ENCODE measurements at regions not wholly inside any gene's neighbourhood (a gene's known extent, or its start where the extent isn't known, plus 50 kb on each side); places are given as distances from the start of the nearest gene placed in this dataset.

DNA sequence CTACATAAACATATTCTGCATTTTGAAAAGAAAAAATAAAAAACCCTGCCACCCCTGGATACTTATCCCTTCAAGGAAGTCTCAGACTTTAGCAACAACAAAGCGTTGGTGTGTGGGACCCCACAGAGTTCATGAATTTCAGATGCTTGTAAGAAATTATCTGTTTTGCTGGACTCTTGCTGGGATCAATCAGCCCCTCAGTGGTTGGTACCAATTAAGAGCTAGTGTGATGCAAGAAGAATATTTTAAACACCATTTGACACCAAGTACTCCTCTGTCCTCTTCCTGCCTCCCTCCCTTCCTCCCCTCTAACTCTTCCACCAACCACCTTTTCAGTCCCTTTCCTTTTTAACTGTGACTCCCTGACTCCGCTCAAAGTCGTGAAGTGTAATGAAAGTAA, 51.5 kb downstream of the SST start:
- DNase-seq (ENCODE audit: low read depth, low spot score), result peak; percentile 78
- Histone ChIP-seq H3K4me3 (ENCODE audit: insufficient read length, low read depth) (no peak overlapping the region), H3K9me3 (ENCODE audit: insufficient read depth, low read length) (no peaks in the 10 kb centered on the region; the same call in 1 of the 2 replicates)

DNA sequence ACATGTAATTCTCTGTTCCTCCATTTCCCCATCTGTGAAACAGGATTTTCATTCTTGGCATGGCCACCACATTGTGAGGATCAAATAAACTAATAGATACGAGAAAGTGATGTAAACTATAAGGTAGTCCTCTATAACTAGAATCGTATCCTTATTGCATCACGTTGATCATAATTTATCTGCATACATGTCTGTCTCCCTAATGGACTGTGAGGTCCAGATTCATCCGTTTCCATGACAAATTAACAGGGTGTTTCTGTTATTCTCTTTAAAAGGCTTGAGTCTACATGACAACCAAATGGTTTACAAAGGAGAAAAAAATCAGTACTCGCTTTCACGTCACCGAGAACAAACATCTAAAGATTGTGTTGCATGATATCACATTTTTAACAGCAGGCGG, 53.0 kb downstream of the SST start:
- H3K4me1 ChIP-seq (ENCODE audit: insufficient read depth, insufficient read length), result peaks cover 3% of the 10 kb centered on the region
- no peaks in the 10 kb centered on the region; the same call in 1 of the 2 replicates for H3K9me3 ChIP-seq (ENCODE audit: insufficient read depth, low read length)
- H3K9ac ChIP-seq (ENCODE audit: insufficient read length, low read depth), result no peak overlapping the region
- H3K4me3 ChIP-seq (ENCODE audit: insufficient read length, low read depth), result no peak overlapping the region
- H3K27me3 ChIP-seq (ENCODE audit: insufficient read depth, insufficient read length), result peaks cover 30% of the 10 kb centered on the region
- TF ChIP-seq SUZ12 (IDR thresholded peaks at IDR 0.05; ENCODE audit: extremely low read depth, insufficient read depth, insufficient read length) (no peak), YY1 (IDR thresholded peaks at IDR 0.05; ENCODE audit: insufficient read depth, insufficient read length) (no peak), ZNF274 (IDR thresholded peaks at IDR 0.05; ENCODE audit: low read depth, low read length) (no peak)
- no peak for DNase-seq (ENCODE audit: low read depth, low spot score)
- no peaks in the 10 kb centered on the region for H3K36me3 ChIP-seq (ENCODE audit: insufficient read depth, insufficient read length, low read length)

More for the DNA sequence above, 51.5 kb downstream of the SST start:
- Histone ChIP-seq H3K27me3 (ENCODE audit: insufficient read depth, insufficient read length) (peaks cover 37% of the 10 kb centered on the region), H3K36me3 (ENCODE audit: insufficient read depth, insufficient read length, low read length) (no peaks in the 10 kb centered on the region), H3K4me1 (ENCODE audit: insufficient read depth, insufficient read length) (peaks cover 3% of the 10 kb centered on the region), H3K9ac (ENCODE audit: insufficient read length, low read depth) (no peak overlapping the region)
- TF ChIP-seq YY1 (IDR thresholded peaks at IDR 0.05; ENCODE audit: insufficient read depth, insufficient read length) (no peak), SUZ12 (IDR thresholded peaks at IDR 0.05; ENCODE audit: extremely low read depth, insufficient read depth, insufficient read length) (no peak), ZNF274 (IDR thresholded peaks at IDR 0.05; ENCODE audit: low read depth, low read length) (no peak)

DNA sequence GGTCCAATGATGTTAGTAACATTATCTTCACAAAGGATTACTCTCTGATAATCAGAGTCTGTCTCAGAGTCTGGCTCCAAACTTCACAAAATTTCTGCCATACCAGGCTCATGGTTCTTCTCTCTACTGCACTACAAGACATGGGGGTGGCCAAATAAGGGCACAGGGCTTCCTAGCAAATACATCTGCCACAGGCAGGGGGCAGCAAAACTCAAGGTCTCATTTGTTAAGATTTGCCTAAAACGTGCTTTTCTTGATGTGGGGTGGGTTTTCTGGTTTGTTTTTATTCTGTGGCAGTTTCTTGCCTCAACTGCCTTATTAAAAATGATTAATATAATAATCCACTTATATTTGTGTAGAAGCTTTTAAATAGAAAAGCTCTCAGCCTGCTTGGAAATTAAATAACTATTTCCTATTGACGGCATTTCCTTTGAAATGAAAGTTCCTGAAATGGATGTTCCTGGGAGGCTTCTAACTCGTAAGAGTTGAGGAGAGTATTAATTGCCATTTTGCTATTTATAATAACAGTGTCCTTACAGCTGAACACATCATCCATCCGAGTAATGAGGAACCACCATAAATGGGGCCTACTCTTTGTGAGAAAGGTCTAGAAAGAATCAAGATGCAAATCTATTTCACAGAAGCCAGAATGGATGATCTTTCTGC, 53.8 kb downstream of the SST start:
- TF ChIP-seq SUZ12 (IDR thresholded peaks at IDR 0.05; ENCODE audit: extremely low read depth, insufficient read depth, insufficient read length) (no peak), ZNF274 (IDR thresholded peaks at IDR 0.05; ENCODE audit: low read depth, low read length) (no peak), YY1 (IDR thresholded peaks at IDR 0.05; ENCODE audit: insufficient read depth, insufficient read length) (no peak)
- H3K27me3 ChIP-seq (ENCODE audit: insufficient read depth, insufficient read length), result peaks cover 29% of the 10 kb centered on the region
- peaks cover 3% of the 10 kb centered on the region for H3K4me1 ChIP-seq (ENCODE audit: insufficient read depth, insufficient read length)
- no peaks in the 10 kb centered on the region for H3K36me3 ChIP-seq (ENCODE audit: insufficient read depth, insufficient read length, low read length)
- no peaks in the 10 kb centered on the region; the same call in 1 of the 2 replicates for H3K9me3 ChIP-seq (ENCODE audit: insufficient read depth, low read length)
- no peak overlapping the region for H3K9ac ChIP-seq (ENCODE audit: insufficient read length, low read depth)
- no peak overlapping the region for H3K4me3 ChIP-seq (ENCODE audit: insufficient read length, low read depth)
- DNase-seq (ENCODE audit: low read depth, low spot score), result peak; percentile 68

DNA sequence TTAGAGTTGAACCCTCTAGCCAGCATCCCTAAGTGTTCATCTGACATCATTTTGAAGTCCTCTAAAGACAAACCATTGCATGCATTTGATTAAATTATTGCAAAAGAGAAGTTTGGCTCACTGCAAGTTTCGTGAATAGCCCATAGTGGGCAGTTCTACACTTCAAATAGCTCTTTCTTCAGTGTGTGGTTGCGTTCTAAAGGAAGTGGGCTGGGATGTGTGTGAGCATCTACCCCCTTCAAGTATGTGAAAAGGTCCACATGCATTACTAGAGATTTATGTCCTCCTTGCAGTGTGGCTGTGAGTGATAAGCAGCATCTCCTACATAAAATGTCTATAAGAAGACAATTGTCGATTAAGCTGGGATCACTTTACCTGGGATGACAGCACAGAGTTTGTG, 54.6 kb downstream of the SST start:
- H3K4me1 ChIP-seq (ENCODE audit: insufficient read depth, insufficient read length), result peaks cover 3% of the 10 kb centered on the region
- DNase-seq (ENCODE audit: low read depth, low spot score), result no peak
- H3K9me3 ChIP-seq (ENCODE audit: insufficient read depth, low read length), result no peaks in the 10 kb centered on the region; the same call in 1 of the 2 replicates
- no peak overlapping the region for H3K4me3 ChIP-seq (ENCODE audit: insufficient read length, low read depth)
- H3K27me3 ChIP-seq (ENCODE audit: insufficient read depth, insufficient read length), result peaks cover 22% of the 10 kb centered on the region
- no peak overlapping the region for H3K9ac ChIP-seq (ENCODE audit: insufficient read length, low read depth)
- TF ChIP-seq ZNF274 (IDR thresholded peaks at IDR 0.05; ENCODE audit: low read depth, low read length) (no peak), SUZ12 (IDR thresholded peaks at IDR 0.05; ENCODE audit: extremely low read depth, insufficient read depth, insufficient read length) (no peak), YY1 (IDR thresholded peaks at IDR 0.05; ENCODE audit: insufficient read depth, insufficient read length) (no peak)
- no peaks in the 10 kb centered on the region for H3K36me3 ChIP-seq (ENCODE audit: insufficient read depth, insufficient read length, low read length)

DNA sequence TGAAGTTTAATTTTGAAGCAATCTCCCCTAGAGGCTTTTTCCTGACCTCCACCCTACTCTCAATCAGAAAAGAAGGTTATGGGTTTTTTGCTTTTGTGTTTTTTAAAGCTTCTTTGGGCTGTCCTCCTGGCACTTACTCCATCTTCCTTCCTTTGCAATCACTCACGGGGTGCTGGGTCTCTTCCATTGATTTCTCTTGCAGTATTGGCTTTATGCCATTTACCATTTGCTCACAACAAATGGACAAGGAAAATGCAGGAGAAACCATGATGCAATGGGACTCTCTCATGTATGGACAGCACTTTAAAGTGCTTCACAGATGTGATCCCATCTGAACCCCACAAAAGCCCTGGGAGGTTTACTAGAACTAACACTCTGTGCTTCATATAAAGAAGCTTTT, 57.5 kb downstream of the SST start:
- H3K4me3 ChIP-seq (ENCODE audit: insufficient read length, low read depth), result no peak overlapping the region
- peaks cover 9% of the 10 kb centered on the region for H3K27me3 ChIP-seq (ENCODE audit: insufficient read depth, insufficient read length)
- TF ChIP-seq SUZ12 (IDR thresholded peaks at IDR 0.05; ENCODE audit: extremely low read depth, insufficient read depth, insufficient read length) (no peak), YY1 (IDR thresholded peaks at IDR 0.05; ENCODE audit: insufficient read depth, insufficient read length) (no peak), ZNF274 (IDR thresholded peaks at IDR 0.05; ENCODE audit: low read depth, low read length) (no peak)
- no peaks in the 10 kb centered on the region for H3K36me3 ChIP-seq (ENCODE audit: insufficient read depth, insufficient read length, low read length)
- H3K9me3 ChIP-seq (ENCODE audit: insufficient read depth, low read length), result no peaks in the 10 kb centered on the region; the same call in 1 of the 2 replicates
- no peak overlapping the region for H3K9ac ChIP-seq (ENCODE audit: insufficient read length, low read depth)
- DNase-seq (ENCODE audit: low read depth, low spot score), result no peak
- H3K4me1 ChIP-seq (ENCODE audit: insufficient read depth, insufficient read length), result no peaks in the 10 kb centered on the region

DNA sequence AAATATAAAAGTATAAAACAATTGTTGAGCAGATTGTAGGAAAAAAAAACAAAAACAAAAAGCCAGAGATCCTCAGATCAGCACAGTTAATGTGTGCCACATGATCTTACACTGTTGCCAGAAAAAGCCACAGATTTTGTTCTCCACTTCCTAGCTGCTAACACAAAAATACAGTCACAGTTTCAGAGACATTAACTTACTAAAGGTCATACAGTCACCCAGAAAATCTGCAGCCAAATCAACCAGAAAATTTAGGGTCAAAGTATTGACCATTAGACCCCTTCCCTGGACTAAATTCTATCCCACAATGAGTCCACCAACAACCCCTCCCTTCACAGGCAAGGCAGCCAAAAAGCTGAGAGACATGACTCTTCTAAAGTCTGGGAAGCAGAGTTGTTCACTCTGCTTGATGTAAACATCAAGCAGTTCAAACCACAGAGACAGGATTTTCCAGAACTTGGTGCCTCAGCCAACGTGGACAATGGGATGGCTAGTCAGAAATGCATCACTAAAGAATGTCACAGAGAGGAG, 59.1 kb downstream of the SST start:
- Histone ChIP-seq H3K27me3 (ENCODE audit: insufficient read depth, insufficient read length) (no peaks in the 10 kb centered on the region), H3K9ac (ENCODE audit: insufficient read length, low read depth) (no peak overlapping the region), H3K4me3 (ENCODE audit: insufficient read length, low read depth) (no peak overlapping the region), H3K9me3 (ENCODE audit: insufficient read depth, low read length) (no peaks in the 10 kb centered on the region; the same call in 1 of the 2 replicates), H3K36me3 (ENCODE audit: insufficient read depth, insufficient read length, low read length) (no peaks in the 10 kb centered on the region), H3K4me1 (ENCODE audit: insufficient read depth, insufficient read length) (no peaks in the 10 kb centered on the region)
- no peak for DNase-seq (ENCODE audit: low read depth, low spot score)
- TF ChIP-seq SUZ12 (IDR thresholded peaks at IDR 0.05; ENCODE audit: extremely low read depth, insufficient read depth, insufficient read length) (no peak), YY1 (IDR thresholded peaks at IDR 0.05; ENCODE audit: insufficient read depth, insufficient read length) (no peak), ZNF274 (IDR thresholded peaks at IDR 0.05; ENCODE audit: low read depth, low read length) (no peak)

DNA sequence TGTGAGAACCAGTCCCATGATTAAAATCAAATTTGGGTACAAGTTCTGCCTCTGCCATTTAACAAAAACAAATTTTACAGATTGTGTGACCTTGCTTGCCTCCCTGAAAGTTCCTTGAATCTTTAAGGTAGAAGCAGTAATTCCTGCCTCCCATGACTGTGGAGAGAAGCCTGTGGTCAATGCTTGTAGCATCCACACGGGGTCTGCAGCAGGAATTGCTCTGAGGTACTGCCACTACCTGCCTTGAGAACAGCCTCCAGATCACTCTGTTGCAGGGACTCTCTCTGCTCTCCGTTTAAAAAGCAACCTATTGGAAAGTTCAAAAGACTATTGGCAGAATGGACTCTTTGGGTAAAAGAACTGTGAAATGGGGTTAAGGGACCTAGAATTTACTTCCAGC, 75.9 kb downstream of the SST start:
- no peak for TF ChIP-seq YY1 (IDR thresholded peaks at IDR 0.05; ENCODE audit: insufficient read depth, insufficient read length)
- no peak for TF ChIP-seq SUZ12 (IDR thresholded peaks at IDR 0.05; ENCODE audit: extremely low read depth, insufficient read depth, insufficient read length)
- TF ChIP-seq ZNF274 (IDR thresholded peaks at IDR 0.05; ENCODE audit: low read depth, low read length), result no peak
- DNase-seq (ENCODE audit: low read depth, low spot score), result no peak
- Histone ChIP-seq H3K4me1 (ENCODE audit: insufficient read depth, insufficient read length) (no peaks in the 10 kb centered on the region), H3K36me3 (ENCODE audit: insufficient read depth, insufficient read length, low read length) (no peaks in the 10 kb centered on the region), H3K9me3 (ENCODE audit: insufficient read depth, low read length) (no peaks in the 10 kb centered on the region), H3K27me3 (ENCODE audit: insufficient read depth, insufficient read length) (no peaks in the 10 kb centered on the region), H3K9ac (ENCODE audit: insufficient read length, low read depth) (no peak overlapping the region), H3K4me3 (ENCODE audit: insufficient read length, low read depth) (no peak overlapping the region)

Data from NT2/D1 (cell line).